GM10248 (cell line): ENCODE measurements at regions not wholly inside any gene's neighbourhood (a gene's known extent, or its start where the extent isn't known, plus 50 kb on each side); places are given as distances from the start of the nearest gene placed in this dataset.

Source experiments
- CTCF ChIA-PET: fragments of 300-600 bp; sonication (Branson Sonifier 250); formaldehyde crosslinking; extraction: SDS; loops from one replicate; lab custom pipeline; 2021; ENCODE audit warnings: antibody characterized with exemption; lab: Yijun Ruan, JAX
- POLR2A ChIA-PET: fragments of 350-650 bp; sonication (Branson Sonifier 250); formaldehyde crosslinking; extraction: SDS; loops from one replicate; lab custom pipeline; 2020; ENCODE audit warnings: antibody characterized with exemption; lab: Yijun Ruan, JAX
- DNase-seq: peaks from one replicate; pipeline ENCODE4 v3.0.0; 2012; ENCODE audit errors: extremely low spot score
- CTCF ChIP-seq: IDR thresholded peaks from 2 replicates; pipeline ENCODE4 v1.5.1; 2012; ENCODE audit warnings: mild to moderate bottlenecking, low read depth; ENCODE audit errors: extremely low read depth, missing control alignments, control extremely low read depth

- ChIA-PET POLR2A (no interaction called here), CTCF (no interaction called here)
- TF ChIP-seq CTCF = no peak
- DNase-seq = no peak
Observed at GRCh38 chr14:27587103-27587502, 989.3 kb upstream of the NOVA1 start.

GRCh38 chr14:27605282-27605681 lies 1007.4 kb upstream of the NOVA1 start:
- POLR2A ChIA-PET = no interaction called here
- CTCF ChIA-PET = no interaction called here

GRCh38 chr14:27608377-27608776 lies 1010.5 kb upstream of the NOVA1 start:
- DNase-seq = no peak
- TF ChIP-seq CTCF = no peak
- ChIA-PET CTCF (no interaction called here), POLR2A (no interaction called here)

More at GRCh38 chr14:27605282-27605681, 1007.4 kb upstream of the NOVA1 start:
- TF ChIP-seq CTCF = no peak
- DNase-seq = no peak

- ChIA-PET CTCF (no interaction called here), POLR2A (no interaction called here)
- no peak for TF ChIP-seq CTCF
- no peak for DNase-seq
Observed at GRCh38 chr14:27612121-27612520, 1014.3 kb upstream of the NOVA1 start.

- DNase-seq = no peak
- CTCF ChIA-PET = no interaction called here
- no peak for TF ChIP-seq CTCF
- POLR2A ChIA-PET = no interaction called here
Observed at GRCh38 chr14:27613102-27613501, 1015.3 kb upstream of the NOVA1 start.

GRCh38 chr14:27623782-27624181 lies 1025.9 kb upstream of the NOVA1 start:
- POLR2A ChIA-PET = no interaction called here
- no peak for DNase-seq
- CTCF ChIA-PET = no interaction called here
- no peak for TF ChIP-seq CTCF
